Activated CD4-positive, alpha-beta T cell treated with anti-CD3 and anti-CD28 coated beads, Interleukin-2, amount 10 ng/mL, durations not matched to agents 7 days and 5 days (primary cell): ENCODE measurements at regions not wholly inside any gene's neighbourhood (a gene's known extent, or its start where the extent isn't known, plus 50 kb on each side); places are given as distances from the start of the nearest gene placed in this dataset.

Source experiments
- CTCF ChIA-PET: fragments of 350-600 bp; sonication (Branson Sonifier 250); formaldehyde crosslinking; loops from one replicate; lab custom pipeline; 2021; ENCODE audit warnings: antibody characterized with exemption; lab: Charles Lee
- POLR2A ChIA-PET: fragments of 350-600 bp; sonication (Branson Sonifier 250); formaldehyde crosslinking; loops from one replicate; lab custom pipeline; 2021; ENCODE audit warnings: antibody characterized with exemption; lab: Charles Lee
- DNase-seq: peaks from one replicate; pipeline ENCODE4 v3.0.0-alpha.2; 2020
- H3K27ac Mint-ChIP-seq: one replicate; pipeline ENCODE4 v1.8.0; 2021; ENCODE audit warnings: mild to moderate bottlenecking, moderate library complexity, mixed read lengths
- H3K27me3 Mint-ChIP-seq: one replicate; pipeline ENCODE4 v1.8.0; 2021; ENCODE audit warnings: mixed read lengths
- H3K36me3 Mint-ChIP-seq: one replicate; pipeline ENCODE4 v1.8.0; 2021; ENCODE audit warnings: low read depth, mixed read lengths
- H3K4me1 Mint-ChIP-seq: one replicate; pipeline ENCODE4 v1.8.0; 2021; ENCODE audit warnings: mixed read lengths
- H3K4me3 Mint-ChIP-seq: one replicate; pipeline ENCODE4 v1.8.0; 2021; ENCODE audit warnings: mild to moderate bottlenecking, moderate library complexity, mixed read lengths
- H3K9me3 Mint-ChIP-seq: one replicate; pipeline ENCODE4 v1.8.0; 2021; ENCODE audit warnings: mixed read lengths

DNA sequence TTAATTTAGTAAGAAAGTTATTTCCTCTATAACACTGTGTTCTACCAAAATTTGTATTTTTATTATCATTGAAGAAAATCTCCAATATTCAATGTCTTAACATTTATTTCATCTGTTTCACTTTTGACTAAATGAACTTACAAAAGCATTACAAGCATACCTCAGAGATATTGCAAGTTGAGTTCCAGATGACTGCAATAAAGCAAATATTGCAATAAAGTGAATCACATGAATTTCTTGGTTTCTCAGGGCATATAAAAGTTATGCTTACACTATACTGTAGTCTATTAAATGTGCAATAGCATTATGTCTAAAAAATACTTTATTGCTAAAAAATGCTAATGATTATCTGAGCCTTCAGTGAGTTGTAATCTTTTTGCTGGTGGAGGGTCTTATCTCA lies 78.3 kb downstream of the TTC32 start:
- Mint-ChIP-seq H3K4me1 (no peaks in the 10 kb centered on the region), H3K27me3 (peaks cover 25% of the 10 kb centered on the region), H3K9me3 (no peaks in the 10 kb centered on the region), H3K36me3 (no peaks in the 10 kb centered on the region), H3K4me3 (no peak overlapping the region), H3K27ac (no peak overlapping the region)
- ChIA-PET POLR2A (no interaction called here), CTCF (no interaction called here)
- DNase-seq = no peak

GRCh38 chr2:19819097-19820065 lies 82.4 kb downstream of the TTC32 start:
- H3K27me3 Mint-ChIP-seq = peaks cover 14% of the 10 kb centered on the region
- ChIA-PET CTCF (no interaction called here), POLR2A (no interaction called here)
- no peaks in the 10 kb centered on the region for H3K36me3 Mint-ChIP-seq
- H3K4me1 Mint-ChIP-seq = no peaks in the 10 kb centered on the region
- no peak overlapping the region for H3K4me3 Mint-ChIP-seq
- H3K27ac Mint-ChIP-seq = no peak overlapping the region
- H3K9me3 Mint-ChIP-seq = no peaks in the 10 kb centered on the region
- DNase-seq = no peak

DNA sequence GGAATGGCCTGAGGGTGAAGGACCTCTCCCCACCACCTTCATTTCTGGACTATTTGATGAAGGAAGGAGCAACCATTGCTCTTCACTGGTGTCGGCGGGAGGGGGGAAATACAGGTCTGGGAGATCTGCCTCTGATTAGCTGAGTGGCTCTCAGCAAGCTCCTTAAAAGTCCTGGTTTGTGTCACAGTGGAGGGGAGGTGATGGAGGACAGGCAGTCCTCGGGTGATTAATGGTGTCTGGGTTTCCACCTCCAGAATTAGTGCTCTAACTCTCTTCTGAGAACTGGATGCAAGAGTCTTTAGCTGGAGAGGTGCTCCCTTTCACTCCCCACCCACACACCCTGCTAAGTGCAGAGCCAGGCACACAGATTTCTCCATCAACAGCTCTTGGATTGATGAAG lies 83.2 kb downstream of the TTC32 start:
- peaks cover 8% of the 10 kb centered on the region for H3K27me3 Mint-ChIP-seq
- H3K36me3 Mint-ChIP-seq = no peaks in the 10 kb centered on the region
- DNase-seq = no peak
- POLR2A ChIA-PET = no interaction called here
- no peaks in the 10 kb centered on the region for H3K9me3 Mint-ChIP-seq
- CTCF ChIA-PET = no interaction called here
- H3K27ac Mint-ChIP-seq = no peak overlapping the region
- no peaks in the 10 kb centered on the region for H3K4me1 Mint-ChIP-seq
- H3K4me3 Mint-ChIP-seq = no peak overlapping the region

DNA sequence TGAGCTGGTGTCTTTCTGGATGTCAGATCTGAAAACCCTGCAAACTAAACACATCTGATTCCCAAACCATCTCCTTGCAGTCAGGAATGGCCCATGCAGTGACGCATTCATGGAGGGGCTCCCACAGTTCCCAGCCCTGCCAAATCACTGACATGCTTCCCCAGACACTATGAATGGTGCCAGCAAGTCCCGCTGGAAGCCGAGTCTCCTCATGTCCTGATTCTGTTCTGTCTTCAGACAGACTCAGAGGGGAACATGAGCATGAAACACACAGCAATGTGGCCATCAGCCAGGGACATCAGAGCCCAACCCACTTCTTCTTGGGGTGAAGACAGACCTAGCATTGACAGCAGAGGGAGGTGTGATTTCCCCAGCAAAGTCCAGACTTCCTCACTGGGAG lies 83.7 kb downstream of the TTC32 start:
- POLR2A ChIA-PET = no interaction called here
- no peak for DNase-seq
- no peak overlapping the region for H3K4me3 Mint-ChIP-seq
- no peaks in the 10 kb centered on the region for H3K9me3 Mint-ChIP-seq
- H3K27ac Mint-ChIP-seq = no peak overlapping the region
- CTCF ChIA-PET = no interaction called here
- no peaks in the 10 kb centered on the region for H3K4me1 Mint-ChIP-seq
- peaks cover 8% of the 10 kb centered on the region for H3K27me3 Mint-ChIP-seq
- no peaks in the 10 kb centered on the region for H3K36me3 Mint-ChIP-seq

DNA sequence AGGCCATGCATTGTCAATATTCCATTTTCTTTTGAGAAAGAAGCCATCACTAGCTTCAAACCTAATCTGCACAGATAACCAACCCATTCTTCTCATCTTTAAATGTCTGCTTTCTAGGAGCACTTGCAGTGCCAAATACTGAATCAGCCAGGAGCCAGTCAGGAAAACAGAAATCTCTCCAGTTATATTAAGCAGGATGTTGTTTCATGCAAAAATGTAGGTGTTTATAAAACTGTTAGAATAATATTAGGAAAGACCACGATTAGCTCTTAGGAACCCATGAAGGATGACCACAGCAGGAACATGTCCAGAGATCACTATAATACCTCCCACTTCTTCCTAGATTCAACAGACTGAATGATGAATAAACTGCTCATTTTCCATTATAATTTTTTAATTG lies 86.0 kb downstream of the TTC32 start:
- H3K27me3 Mint-ChIP-seq = peaks cover 6% of the 10 kb centered on the region
- ChIA-PET CTCF (interaction anchor here (0.9 kb wide), 1 partner anchor 11 kb away, joined by 3 read pairs; no protein-coding TSS in a partner anchor), POLR2A (no interaction called here)
- H3K9me3 Mint-ChIP-seq = no peaks in the 10 kb centered on the region
- no peak overlapping the region for H3K4me3 Mint-ChIP-seq
- no peak for DNase-seq
- H3K4me1 Mint-ChIP-seq = no peaks in the 10 kb centered on the region
- no peak overlapping the region for H3K27ac Mint-ChIP-seq
- H3K36me3 Mint-ChIP-seq = no peaks in the 10 kb centered on the region

DNA sequence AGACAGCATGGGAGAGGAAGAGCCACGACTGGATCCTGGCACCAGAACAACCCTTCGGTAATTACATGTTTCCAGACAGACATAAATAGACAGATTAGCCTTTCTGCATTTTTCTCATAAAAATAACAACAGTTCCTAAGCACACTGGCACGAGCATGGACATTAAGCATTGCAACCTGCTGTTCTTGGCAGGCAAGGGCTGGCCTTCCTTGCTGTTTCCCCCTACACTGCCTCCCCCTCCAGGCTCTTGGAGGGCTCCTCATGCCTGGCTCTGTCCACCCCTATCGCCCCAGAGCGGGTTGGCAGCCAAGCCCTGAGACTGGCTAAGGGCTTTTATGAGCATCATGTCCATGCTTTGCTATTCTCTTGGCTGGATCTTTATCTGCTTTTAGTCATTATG lies 89.6 kb downstream of the TTC32 start:
- Mint-ChIP-seq H3K27me3 (peaks cover 6% of the 10 kb centered on the region), H3K4me3 (no peak overlapping the region), H3K4me1 (no peaks in the 10 kb centered on the region), H3K36me3 (no peaks in the 10 kb centered on the region), H3K9me3 (no peaks in the 10 kb centered on the region), H3K27ac (no peak overlapping the region)
- DNase-seq = no peak
- ChIA-PET POLR2A (no interaction called here), CTCF (no interaction called here)

DNA sequence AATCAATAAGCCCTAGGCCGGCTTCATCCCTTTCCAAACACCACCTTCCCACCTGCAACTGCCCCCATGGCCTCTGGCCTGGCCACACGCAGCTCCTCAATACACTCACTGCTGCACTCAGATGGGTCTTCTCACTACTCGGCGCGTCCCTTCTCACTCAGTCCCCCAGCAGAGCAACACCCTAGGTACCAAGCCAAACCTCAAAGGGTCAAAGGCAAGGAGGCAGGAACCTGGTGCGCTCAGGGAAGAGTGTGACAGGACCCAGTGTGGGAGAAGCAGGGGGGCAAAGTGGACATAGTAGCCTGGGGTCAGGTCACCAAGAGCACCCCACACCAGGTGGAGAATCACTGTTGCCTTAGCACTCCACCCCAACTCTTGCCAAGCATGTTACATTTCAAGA lies 90.6 kb downstream of the TTC32 start:
- Mint-ChIP-seq H3K36me3 (no peaks in the 10 kb centered on the region), H3K9me3 (no peaks in the 10 kb centered on the region), H3K4me1 (no peaks in the 10 kb centered on the region), H3K4me3 (no peak overlapping the region), H3K27me3 (peaks cover 6% of the 10 kb centered on the region), H3K27ac (no peak overlapping the region)
- CTCF ChIA-PET = no interaction called here
- DNase-seq = no peak
- POLR2A ChIA-PET = no interaction called here

GRCh38 chr2:19810637-19811036 lies 91.1 kb downstream of the TTC32 start:
- ChIA-PET CTCF (no interaction called here), POLR2A (no interaction called here)
- no peaks in the 10 kb centered on the region for H3K4me1 Mint-ChIP-seq
- no peak overlapping the region for H3K4me3 Mint-ChIP-seq
- no peak overlapping the region for H3K27ac Mint-ChIP-seq
- H3K9me3 Mint-ChIP-seq = no peaks in the 10 kb centered on the region
- no peak for DNase-seq
- H3K36me3 Mint-ChIP-seq = no peaks in the 10 kb centered on the region
- H3K27me3 Mint-ChIP-seq = peaks cover 6% of the 10 kb centered on the region

DNA sequence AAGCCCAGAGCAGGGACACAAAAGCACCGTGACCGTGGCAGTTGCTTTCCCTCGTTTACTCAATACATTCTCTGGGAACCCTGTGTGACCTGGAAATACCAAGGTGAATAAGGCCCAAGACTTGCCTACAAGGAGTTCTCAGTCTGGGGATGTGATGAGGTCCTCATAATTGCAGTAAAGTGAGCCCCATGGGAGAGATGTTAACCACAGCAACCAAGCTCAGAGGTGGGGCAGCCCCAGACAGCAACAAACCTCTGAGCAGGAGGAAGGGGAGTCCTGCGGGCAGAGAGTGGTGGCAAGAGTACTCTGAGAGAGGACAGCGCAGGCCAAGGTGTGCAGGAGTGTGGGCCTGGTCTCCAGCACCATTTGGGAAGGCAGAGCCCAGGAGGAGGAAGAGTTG lies 91.6 kb downstream of the TTC32 start:
- Mint-ChIP-seq H3K9me3 (no peaks in the 10 kb centered on the region), H3K27me3 (peaks cover 6% of the 10 kb centered on the region), H3K27ac (no peak overlapping the region), H3K4me3 (no peak overlapping the region), H3K36me3 (no peaks in the 10 kb centered on the region), H3K4me1 (no peaks in the 10 kb centered on the region)
- POLR2A ChIA-PET = no interaction called here
- CTCF ChIA-PET = no interaction called here
- DNase-seq = no peak

DNA sequence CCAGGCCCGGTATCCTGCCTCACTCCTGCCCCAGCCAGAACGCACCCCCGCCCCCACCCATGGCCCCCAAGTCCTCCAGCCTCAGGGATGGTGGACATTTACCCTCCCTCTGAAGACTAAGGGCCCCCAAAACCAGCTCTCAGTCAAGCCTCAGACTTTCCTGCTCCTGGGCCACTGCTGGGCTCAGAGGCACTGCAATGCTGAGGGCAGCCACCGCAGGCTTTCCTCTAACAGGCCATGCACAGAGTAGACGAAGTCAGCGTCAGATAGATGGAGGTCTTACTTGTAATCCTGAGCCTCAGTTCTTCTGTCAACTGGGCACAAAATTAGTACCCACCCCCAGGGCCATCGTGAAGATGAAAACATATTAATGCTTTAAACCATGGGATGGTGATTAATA lies 92.6 kb downstream of the TTC32 start:
- H3K36me3 Mint-ChIP-seq = no peaks in the 10 kb centered on the region
- no peak for DNase-seq
- no peaks in the 10 kb centered on the region for H3K4me1 Mint-ChIP-seq
- no peak overlapping the region for H3K4me3 Mint-ChIP-seq
- ChIA-PET CTCF (no interaction called here), POLR2A (no interaction called here)
- no peaks in the 10 kb centered on the region for H3K27me3 Mint-ChIP-seq
- H3K27ac Mint-ChIP-seq = no peak overlapping the region
- H3K9me3 Mint-ChIP-seq = no peaks in the 10 kb centered on the region

- Mint-ChIP-seq H3K36me3 (no peaks in the 10 kb centered on the region), H3K9me3 (no peaks in the 10 kb centered on the region), H3K27ac (no peak overlapping the region), H3K4me3 (no peak overlapping the region), H3K27me3 (no peaks in the 10 kb centered on the region), H3K4me1 (no peaks in the 10 kb centered on the region)
- no peak for DNase-seq
- POLR2A ChIA-PET = no interaction called here
- CTCF ChIA-PET = no interaction called here
Measured at GRCh38 chr2:19807866-19808265, 93.9 kb downstream of the TTC32 start.

DNA sequence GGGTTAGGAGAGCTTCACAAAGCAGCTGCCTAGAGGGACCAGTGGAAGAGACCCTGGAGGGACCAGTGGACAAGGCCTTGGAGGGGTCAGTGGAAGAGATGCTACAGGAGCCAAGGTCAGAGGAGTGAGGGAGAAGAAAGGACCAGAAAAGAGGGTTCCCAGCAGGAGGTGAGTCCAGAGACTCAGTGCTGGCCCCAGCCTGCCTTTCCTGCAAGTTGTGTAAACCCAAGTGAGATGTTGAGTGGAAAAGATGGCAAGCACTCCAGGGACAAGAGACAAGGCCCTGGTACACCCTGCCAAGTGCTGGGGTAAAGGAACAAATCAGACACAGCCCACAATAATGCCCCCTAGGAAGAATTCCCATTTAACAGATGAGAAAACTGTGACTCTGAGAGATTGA lies 94.4 kb downstream of the TTC32 start:
- Mint-ChIP-seq H3K27ac (no peak overlapping the region), H3K9me3 (no peaks in the 10 kb centered on the region), H3K36me3 (no peaks in the 10 kb centered on the region), H3K4me1 (no peaks in the 10 kb centered on the region), H3K27me3 (no peaks in the 10 kb centered on the region), H3K4me3 (no peak overlapping the region)
- DNase-seq = no peak
- POLR2A ChIA-PET = interaction anchor here (0.5 kb wide), 1 partner anchor 854 kb away, joined by 3 read pairs; no protein-coding TSS in a partner anchor
- CTCF ChIA-PET = no interaction called here

DNA sequence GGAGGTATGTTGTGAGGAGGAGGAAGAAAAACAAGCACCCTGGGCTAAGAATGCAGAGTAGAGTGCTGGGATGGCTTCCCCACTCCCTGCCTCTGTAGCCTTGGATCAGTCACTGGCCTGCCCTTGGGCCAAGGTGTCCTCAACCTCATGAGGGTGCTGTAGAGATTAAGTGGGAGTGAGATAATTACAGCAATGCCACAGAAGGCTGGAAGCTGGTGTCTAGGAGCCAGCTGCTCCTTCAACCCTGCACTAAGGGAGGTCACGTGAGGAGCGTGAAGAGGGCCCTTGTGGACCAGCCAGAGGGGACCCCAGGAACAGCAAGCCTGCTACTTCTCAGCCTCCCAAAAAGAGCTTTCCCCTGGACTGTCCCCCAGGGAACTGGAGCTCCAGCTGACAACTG lies 95.2 kb downstream of the TTC32 start:
- no peaks in the 10 kb centered on the region for H3K27me3 Mint-ChIP-seq
- no peaks in the 10 kb centered on the region for H3K36me3 Mint-ChIP-seq
- ChIA-PET CTCF (no interaction called here), POLR2A (no interaction called here)
- no peaks in the 10 kb centered on the region for H3K4me1 Mint-ChIP-seq
- no peak overlapping the region for H3K27ac Mint-ChIP-seq
- no peak for DNase-seq
- H3K4me3 Mint-ChIP-seq = no peak overlapping the region
- no peaks in the 10 kb centered on the region for H3K9me3 Mint-ChIP-seq

DNA sequence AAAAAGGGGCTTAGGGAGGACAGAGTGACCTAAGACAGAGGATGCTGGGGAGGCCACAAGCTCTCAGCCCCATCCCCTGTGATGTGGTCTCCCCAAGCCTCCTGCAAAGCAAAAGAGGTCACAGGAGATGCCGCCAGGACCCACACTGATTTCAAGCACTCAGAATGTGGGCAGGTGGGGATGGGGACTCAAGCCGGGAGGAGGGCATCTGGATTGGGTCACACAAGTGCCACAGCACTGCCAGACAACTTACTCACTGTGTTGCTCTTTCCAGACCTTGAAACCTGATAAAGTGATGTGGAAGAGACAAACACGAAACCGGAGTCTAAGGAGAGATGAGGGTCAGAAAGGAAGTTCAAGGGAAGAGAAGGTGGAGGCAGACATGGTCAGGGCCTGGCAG lies 95.7 kb downstream of the TTC32 start:
- H3K36me3 Mint-ChIP-seq = no peaks in the 10 kb centered on the region
- DNase-seq = no peak
- H3K27ac Mint-ChIP-seq = no peak overlapping the region
- ChIA-PET CTCF (no interaction called here), POLR2A (no interaction called here)
- no peaks in the 10 kb centered on the region for H3K4me1 Mint-ChIP-seq
- H3K27me3 Mint-ChIP-seq = no peaks in the 10 kb centered on the region
- H3K9me3 Mint-ChIP-seq = no peaks in the 10 kb centered on the region
- H3K4me3 Mint-ChIP-seq = no peak overlapping the region
